RWPE1 (cell line): ENCODE measurements at regions not wholly inside any gene's neighbourhood (a gene's known extent, or its start where the extent isn't known, plus 50 kb on each side); places are given as distances from the start of the nearest gene placed in this dataset.

Source experiments
- CTCF ChIA-PET: fragments of 350-600 bp; sonication (Branson Sonifier 250); formaldehyde crosslinking; extraction: SDS; loops from one replicate; lab custom pipeline; 2021; lab: Yijun Ruan, JAX
- POLR2A ChIA-PET: fragments of 400-600 bp; formaldehyde crosslinking; extraction: SDS; loops from one replicate; lab custom pipeline; 2020; ENCODE audit warnings: antibody characterized with exemption; ENCODE audit not compliant: low non-redundant PET; lab: Yijun Ruan, JAX
- DNase-seq: peaks from one replicate; pipeline ENCODE4 v3.0.0; 2012; ENCODE audit warnings: low spot score
- H3K27ac ChIP-seq: fragments of 450-650 bp; 2 replicates; pipeline ENCODE4 v1.5.1; 2017
- CTCF ChIP-seq: fragments of 450-650 bp; conservative IDR thresholded peaks from 2 replicates; pipeline ENCODE4 v1.5.1; 2017; ENCODE audit warnings: low read depth, mild to moderate bottlenecking

- ChIA-PET POLR2A (no interaction called here), CTCF (interaction anchor here (0.6 kb wide), 1 partner anchor 227 kb away, joined by 5 read pairs; no protein-coding TSS in a partner anchor)
- DNase-seq = no peak
- TF ChIP-seq CTCF = no peak
- H3K27ac ChIP-seq = no peak overlapping the region
Observed at GRCh38 chr6:129921169-129921817, 60.2 kb upstream of the TMEM244 start.

GRCh38 chr6:129920103-129920798, 59.1 kb upstream of the TMEM244 start:
- no peak for DNase-seq
- POLR2A ChIA-PET = no interaction called here
- no peak for TF ChIP-seq CTCF
- CTCF ChIA-PET = interaction anchor here (0.6 kb wide), 1 partner anchor 226 kb away, joined by 5 read pairs; no protein-coding TSS in a partner anchor
- no peak overlapping the region for H3K27ac ChIP-seq

GRCh38 chr6:129911732-129912131, 50.6 kb upstream of the TMEM244 start:
- no peak for TF ChIP-seq CTCF
- POLR2A ChIA-PET = no interaction called here
- DNase-seq = no peak
- no peak overlapping the region for H3K27ac ChIP-seq
- CTCF ChIA-PET = no interaction called here
